Neural progenitor cell (in vitro differentiated cells): ENCODE measurements at regions not wholly inside any gene's neighbourhood (a gene's known extent, or its start where the extent isn't known, plus 50 kb on each side); places are given as distances from the start of the nearest gene placed in this dataset.

Experiments used
- DNase-seq: peaks from one replicate; pipeline ENCODE4 v3.0.0-alpha.2; 2016; ENCODE audit warnings: low spot score
- H2AFZ ChIP-seq: fragments of 200-600 bp; sonication (generic); replicated peaks from 2 replicates; pipeline ENCODE4 v1.6.1; 2016; ENCODE audit warnings: antibody characterized with exemption
- H3F3A ChIP-seq: fragments of 200-600 bp; sonication (generic); 2 replicates; pipeline ENCODE4 v1.6.1; 2016; ENCODE audit warnings: antibody characterized with exemption, low read depth
- H3K27ac ChIP-seq: fragments of 200-600 bp; sonication (generic); 2 replicates; pipeline ENCODE4 v1.5.1; 2016; ENCODE audit warnings: mild to moderate bottlenecking
- H3K27me3 ChIP-seq: fragments of 200-600 bp; sonication (generic); 2 replicates; pipeline ENCODE4 v1.6.1; 2016; ENCODE audit warnings: mild to moderate bottlenecking, moderate library complexity
- H3K36me3 ChIP-seq: fragments of 200-600 bp; sonication (generic); 2 replicates; pipeline ENCODE4 v1.5.1; 2016
- H3K4me1 ChIP-seq: fragments of 200-600 bp; sonication (generic); 2 replicates; pipeline ENCODE4 v1.6.1; 2016; ENCODE audit warnings: mixed run types
- H3K4me2 ChIP-seq: fragments of 200-600 bp; sonication (generic); 2 replicates; pipeline ENCODE4 v1.6.1; 2016
- H3K4me3 ChIP-seq: fragments of 200-600 bp; sonication (generic); 2 replicates; pipeline ENCODE4 v1.5.1; 2016
- H3K79me2 ChIP-seq: fragments of 200-600 bp; sonication (generic); 2 replicates; pipeline ENCODE4 v1.6.1; 2016; ENCODE audit warnings: low read depth
- H3K9ac ChIP-seq: fragments of 200-600 bp; sonication (generic); 2 replicates; pipeline ENCODE4 v1.6.1; 2016
- H3K9me3 ChIP-seq: fragments of 200-600 bp; sonication (generic); 2 replicates; pipeline ENCODE4 v1.5.1; 2016; ENCODE audit warnings: low read depth
- H4K20me1 ChIP-seq: fragments of 200-600 bp; sonication (generic); 2 replicates; pipeline ENCODE4 v1.6.1; 2016; ENCODE audit warnings: low read depth
- H3K27ac Mint-ChIP-seq: 3 replicates; pipeline ENCODE4 v1.8.0; 2021; ENCODE audit warnings: mixed read lengths
- H3K27me3 Mint-ChIP-seq: 2 replicates; pipeline ENCODE4 v1.8.0; 2022; ENCODE audit warnings: low read depth, mild to moderate bottlenecking, inconsistent platforms, moderate library complexity, mixed read lengths; ENCODE audit not compliant: insufficient read depth
- H3K36me3 Mint-ChIP-seq: 3 replicates; pipeline ENCODE4 v1.8.0; 2021; ENCODE audit warnings: mixed read lengths
- H3K4me1 Mint-ChIP-seq: 3 replicates; pipeline ENCODE4 v1.8.0; 2021; ENCODE audit warnings: mixed read lengths
- H3K4me3 Mint-ChIP-seq: 3 replicates; pipeline ENCODE4 v1.8.0; 2021; ENCODE audit warnings: mild to moderate bottlenecking, moderate library complexity, mixed read lengths
- H3K9me3 Mint-ChIP-seq: 3 replicates; pipeline ENCODE4 v1.8.0; 2020; ENCODE audit warnings: mixed read lengths
- CTCF ChIP-seq: fragments of 200-600 bp; sonication (generic); IDR thresholded peaks from 2 replicates; pipeline ENCODE4 v1.5.1; 2017; ENCODE audit warnings: antibody characterized with exemption, mild to moderate bottlenecking
- EZH2 ChIP-seq: fragments of 200-600 bp; sonication (generic); IDR thresholded peaks from 2 replicates; pipeline ENCODE4 v1.6.1; 2017; ENCODE audit warnings: antibody characterized with exemption, mild to moderate bottlenecking, moderate library complexity
- EZH2phosphoT487 ChIP-seq: fragments of 200-600 bp; sonication (generic); IDR thresholded peaks from 2 replicates; pipeline ENCODE4 v1.6.1; 2017; ENCODE audit warnings: antibody characterized with exemption

GRCh38 chr5:39569857-39570256 is 145.1 kb upstream of the DAB2 start:
- H4K20me1 ChIP-seq = no peaks in the 10 kb centered on the region
- no peak overlapping the region for H2AFZ ChIP-seq
- H3K27ac ChIP-seq = no peak overlapping the region
- DNase-seq = no peak
- Mint-ChIP-seq H3K27me3 (peaks cover 3% of the 10 kb centered on the region), H3K4me3 (no peak overlapping the region), H3K4me1 (no peaks in the 10 kb centered on the region), H3K36me3 (no peaks in the 10 kb centered on the region), H3K27ac (no peak overlapping the region), H3K9me3 (no peaks in the 10 kb centered on the region)
- no peak overlapping the region for H3K9ac ChIP-seq
- no peaks in the 10 kb centered on the region for H3K79me2 ChIP-seq
- TF ChIP-seq EZH2phosphoT487 = no peak
- no peak for TF ChIP-seq CTCF
- TF ChIP-seq EZH2 = no peak
- H3K4me1 ChIP-seq = no peaks in the 10 kb centered on the region
- H3F3A ChIP-seq = no peaks in the 10 kb centered on the region
- no peaks in the 10 kb centered on the region for H3K36me3 ChIP-seq
- no peak overlapping the region for H3K4me3 ChIP-seq
- H3K4me2 ChIP-seq = no peak overlapping the region
- no peaks in the 10 kb centered on the region for H3K27me3 ChIP-seq
- H3K9me3 ChIP-seq = no peaks in the 10 kb centered on the region

GRCh38 chr5:39566891-39567290 is 142.1 kb upstream of the DAB2 start:
- Histone ChIP-seq H3K4me2 (no peak overlapping the region), H3K9me3 (no peaks in the 10 kb centered on the region), H3K4me1 (no peaks in the 10 kb centered on the region), H2AFZ (no peak overlapping the region), H3K27ac (no peak overlapping the region), H3F3A (no peaks in the 10 kb centered on the region), H3K36me3 (no peaks in the 10 kb centered on the region), H3K9ac (no peak overlapping the region), H3K4me3 (no peak overlapping the region), H4K20me1 (no peaks in the 10 kb centered on the region), H3K79me2 (no peaks in the 10 kb centered on the region), H3K27me3 (no peaks in the 10 kb centered on the region)
- Mint-ChIP-seq H3K27me3 (no peaks in the 10 kb centered on the region), H3K9me3 (no peaks in the 10 kb centered on the region), H3K4me3 (no peak overlapping the region), H3K4me1 (no peaks in the 10 kb centered on the region), H3K27ac (no peak overlapping the region), H3K36me3 (no peaks in the 10 kb centered on the region)
- no peak for TF ChIP-seq EZH2phosphoT487
- TF ChIP-seq CTCF = no peak
- no peak for TF ChIP-seq EZH2
- DNase-seq = no peak

- H3K27me3 Mint-ChIP-seq = no peaks in the 10 kb centered on the region
- no peaks in the 10 kb centered on the region for H3K4me1 ChIP-seq
- H3K27ac ChIP-seq = no peak overlapping the region
- no peaks in the 10 kb centered on the region for H3K9me3 Mint-ChIP-seq
- no peaks in the 10 kb centered on the region for H3K36me3 ChIP-seq
- H4K20me1 ChIP-seq = no peaks in the 10 kb centered on the region
- no peak overlapping the region for H3K4me3 ChIP-seq
- H3K4me3 Mint-ChIP-seq = no peak overlapping the region
- H3K79me2 ChIP-seq = no peaks in the 10 kb centered on the region
- no peaks in the 10 kb centered on the region for H3K4me1 Mint-ChIP-seq
- no peaks in the 10 kb centered on the region for H3K9me3 ChIP-seq
- no peak for DNase-seq
- H3K36me3 Mint-ChIP-seq = no peaks in the 10 kb centered on the region
- H3F3A ChIP-seq = no peaks in the 10 kb centered on the region
- no peak overlapping the region for H3K4me2 ChIP-seq
- H3K27ac Mint-ChIP-seq = no peak overlapping the region
- H3K27me3 ChIP-seq = no peaks in the 10 kb centered on the region
- no peak overlapping the region for H3K9ac ChIP-seq
- no peak overlapping the region for H2AFZ ChIP-seq
- TF ChIP-seq EZH2 = no peak
- no peak for TF ChIP-seq CTCF
- no peak for TF ChIP-seq EZH2phosphoT487
These were observed 141.2 kb upstream of the DAB2 start for GRCh38 chr5:39566029-39566428.

- Histone ChIP-seq H3K27me3 (no peaks in the 10 kb centered on the region), H4K20me1 (no peaks in the 10 kb centered on the region), H3K36me3 (no peaks in the 10 kb centered on the region), H2AFZ (no peak overlapping the region), H3K4me3 (no peak overlapping the region), H3K9me3 (no peaks in the 10 kb centered on the region), H3K4me2 (no peak overlapping the region), H3K9ac (no peak overlapping the region), H3K27ac (no peak overlapping the region), H3K79me2 (no peaks in the 10 kb centered on the region), H3K4me1 (no peaks in the 10 kb centered on the region), H3F3A (no peaks in the 10 kb centered on the region)
- Mint-ChIP-seq H3K4me1 (no peaks in the 10 kb centered on the region), H3K4me3 (no peak overlapping the region), H3K27me3 (no peaks in the 10 kb centered on the region), H3K27ac (no peak overlapping the region), H3K9me3 (no peaks in the 10 kb centered on the region), H3K36me3 (no peaks in the 10 kb centered on the region)
- TF ChIP-seq CTCF = no peak
- TF ChIP-seq EZH2phosphoT487 = no peak
- TF ChIP-seq EZH2 = no peak
- DNase-seq = no peak
These were observed 136.6 kb upstream of the DAB2 start for GRCh38 chr5:39561421-39561820.
